Right lobe of liver (tissue), 4 donors: ENCODE measurements at regions not wholly inside any gene's neighbourhood (a gene's known extent, or its start where the extent isn't known, plus 50 kb on each side); places are given as distances from the start of the nearest gene placed in this dataset.

Experiments used
- POLR2A ChIP-seq: fragments of 450-650 bp; IDR thresholded peaks from one replicate; pipeline ENCODE4 v1.6.1; 2017; ENCODE audit warnings: antibody characterized with exemption, mild to moderate bottlenecking
- TF ChIP-seq, protein P1 (sequence below), 4 donors: fragments of 200-600 bp in 3 of 4; fragments of 450-650 bp in 1 of 4; IDR thresholded peaks; one replicate each; pipeline versions ENCODE4 v1.5.1 to v1.8.0; 2016 to 2022; ENCODE audit warnings: antibody characterized with exemption in 4 of 4, mild to moderate bottlenecking in 2 of 4
- donor health status: DM: no; HTN: no; CAD: no.
- donor health status: DM: no; HTN: no; CAD: no.
- donor health status: DM: no; HTN: yes; CAD: no.

DNA sequence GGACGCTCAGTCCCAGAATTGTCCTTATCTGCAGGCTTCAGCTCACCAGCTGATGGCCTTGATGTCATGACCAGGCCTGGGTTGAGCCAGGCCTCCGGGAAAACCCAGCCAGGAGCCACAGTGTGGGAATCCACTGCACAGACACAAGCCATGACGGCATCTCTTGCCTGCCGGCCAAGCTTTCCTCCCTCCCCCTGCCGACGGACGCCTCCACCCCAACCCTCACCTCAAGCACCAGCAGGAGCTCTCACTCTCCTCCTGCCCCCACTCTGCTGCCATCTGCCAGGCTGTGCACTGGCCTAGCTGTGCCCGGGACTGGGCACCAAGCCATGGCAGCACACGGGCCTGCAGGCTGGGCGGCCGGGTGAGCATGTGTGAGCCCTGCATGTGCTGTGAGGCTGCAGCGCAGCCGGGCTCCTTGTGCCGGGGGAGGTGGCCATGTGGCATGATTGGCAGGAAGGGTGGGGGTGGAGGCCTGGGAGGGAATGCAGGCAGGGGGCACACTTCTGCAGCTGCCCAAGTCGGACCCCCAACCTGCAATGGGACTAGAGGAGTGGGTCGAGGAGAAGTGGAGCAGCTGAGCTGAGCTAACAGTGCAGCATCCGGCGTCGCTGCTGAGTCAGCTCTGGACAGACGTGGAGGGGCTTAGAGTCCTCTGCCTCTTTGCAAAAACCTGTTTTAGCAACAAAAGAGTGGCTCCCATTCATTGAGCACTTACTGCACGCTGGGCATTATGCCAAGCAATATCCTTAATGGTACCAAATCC, 268.5 kb downstream of the CBLN1 start:
- TF ChIP-seq POLR2A: no peak
- TF ChIP-seq, protein P1, sequence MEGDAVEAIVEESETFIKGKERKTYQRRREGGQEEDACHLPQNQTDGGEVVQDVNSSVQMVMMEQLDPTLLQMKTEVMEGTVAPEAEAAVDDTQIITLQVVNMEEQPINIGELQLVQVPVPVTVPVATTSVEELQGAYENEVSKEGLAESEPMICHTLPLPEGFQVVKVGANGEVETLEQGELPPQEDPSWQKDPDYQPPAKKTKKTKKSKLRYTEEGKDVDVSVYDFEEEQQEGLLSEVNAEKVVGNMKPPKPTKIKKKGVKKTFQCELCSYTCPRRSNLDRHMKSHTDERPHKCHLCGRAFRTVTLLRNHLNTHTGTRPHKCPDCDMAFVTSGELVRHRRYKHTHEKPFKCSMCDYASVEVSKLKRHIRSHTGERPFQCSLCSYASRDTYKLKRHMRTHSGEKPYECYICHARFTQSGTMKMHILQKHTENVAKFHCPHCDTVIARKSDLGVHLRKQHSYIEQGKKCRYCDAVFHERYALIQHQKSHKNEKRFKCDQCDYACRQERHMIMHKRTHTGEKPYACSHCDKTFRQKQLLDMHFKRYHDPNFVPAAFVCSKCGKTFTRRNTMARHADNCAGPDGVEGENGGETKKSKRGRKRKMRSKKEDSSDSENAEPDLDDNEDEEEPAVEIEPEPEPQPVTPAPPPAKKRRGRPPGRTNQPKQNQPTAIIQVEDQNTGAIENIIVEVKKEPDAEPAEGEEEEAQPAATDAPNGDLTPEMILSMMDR (IDR thresholded peaks at IDR 0.05): no peak
